SK-N-DZ (cell line): ENCODE measurements at regions not wholly inside any gene's neighbourhood (a gene's known extent, or its start where the extent isn't known, plus 50 kb on each side); places are given as distances from the start of the nearest gene placed in this dataset.
"Not testable (repeated sequence)": the region's sequence is repeated elsewhere in the genome, so short reads cannot be mapped to it uniquely, and the experiment has no call there.

Experiments used
- DNase-seq: peaks from one replicate; pipeline ENCODE4 v3.0.0-alpha.2; 2015; ENCODE audit warnings: low spot score

DNA sequence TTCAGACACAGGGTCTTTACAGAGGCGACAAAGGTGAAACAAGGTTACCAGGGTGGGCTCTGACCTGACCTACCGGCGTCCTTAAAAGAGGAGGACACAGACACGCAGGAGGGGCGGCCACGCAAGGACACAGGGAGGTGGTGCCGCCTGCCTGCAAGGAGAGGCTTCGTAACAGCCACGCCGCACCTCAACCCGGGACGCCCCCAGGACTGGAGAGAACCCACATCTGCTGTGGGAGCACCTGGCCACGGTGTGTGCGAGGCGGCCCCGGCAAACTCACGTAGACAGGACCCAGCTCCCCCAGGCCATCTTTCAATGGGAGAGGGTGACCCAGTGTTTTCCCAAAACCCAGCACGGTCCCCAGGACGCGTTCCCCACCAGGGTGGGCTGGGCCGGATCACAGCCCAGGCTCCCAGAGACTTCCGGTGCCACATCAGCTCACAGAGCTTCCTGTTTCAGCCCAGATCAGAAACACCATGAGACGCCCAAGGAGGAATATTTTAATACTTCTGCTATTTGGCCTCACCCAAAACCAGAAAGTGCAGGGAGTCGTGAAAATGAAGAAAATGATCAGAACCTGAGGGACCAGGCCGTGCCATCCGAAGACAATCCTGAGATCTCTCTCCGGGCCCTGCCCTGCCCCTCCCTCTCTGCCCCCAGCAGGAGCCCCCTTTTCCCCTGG lies 5417.4 kb upstream of the TPTE start:
- not testable (repeated sequence) for DNase-seq

DNA sequence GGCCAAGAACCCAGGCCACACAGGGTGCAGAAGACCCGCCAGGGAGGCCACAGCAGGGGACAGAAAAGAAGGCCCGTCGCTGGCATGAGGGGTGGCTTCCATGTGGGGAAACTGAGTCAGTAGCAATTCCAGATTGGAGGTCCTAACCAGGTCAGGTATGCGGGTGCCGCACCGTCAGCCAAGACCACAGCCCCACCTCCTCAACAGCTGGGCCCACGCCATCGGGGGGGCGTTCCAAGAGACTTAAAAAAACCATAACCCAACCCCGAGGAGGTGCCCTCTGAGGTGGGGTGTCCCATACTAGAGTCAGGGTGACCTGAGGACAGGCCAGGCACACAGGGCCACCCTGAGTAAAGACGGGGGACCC lies 5416.8 kb upstream of the TPTE start:
- not testable (repeated sequence) for DNase-seq

DNA sequence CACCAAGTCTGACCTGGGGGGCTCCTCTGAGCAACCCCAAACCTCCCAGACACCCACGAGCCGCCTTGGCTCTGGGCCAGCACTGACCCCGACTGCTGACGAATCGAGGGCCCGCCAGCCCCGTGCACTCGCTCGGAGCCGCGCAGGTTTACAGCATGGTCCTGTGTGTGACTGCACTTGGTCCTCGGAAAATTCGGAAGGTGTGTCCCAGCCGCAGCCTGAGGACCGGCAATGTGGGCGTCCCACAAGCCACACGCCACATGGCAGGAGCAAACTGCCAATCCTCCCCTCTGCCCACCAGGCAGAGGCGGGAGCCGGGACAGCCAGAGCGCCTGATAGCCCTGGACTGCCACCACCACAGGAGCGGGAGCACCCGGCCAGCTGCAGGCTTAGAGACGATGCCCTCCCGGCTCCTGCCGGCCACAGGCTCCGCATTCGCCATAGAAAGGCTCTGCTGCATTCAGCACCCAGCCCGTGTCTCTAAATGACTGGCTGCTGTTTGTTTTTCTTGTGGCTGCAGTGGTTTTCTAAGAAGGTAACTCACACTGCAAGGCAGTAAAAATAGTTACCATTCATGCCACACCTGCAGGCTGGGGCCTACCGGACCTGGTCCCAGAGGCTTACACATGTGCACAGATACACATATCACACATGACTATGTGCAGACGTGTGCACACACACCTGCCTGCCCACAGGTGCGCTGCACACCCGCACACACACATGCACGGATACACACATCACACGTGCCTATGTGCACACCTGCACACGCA lies 5415.3 kb upstream of the TPTE start:
- not testable (repeated sequence) for DNase-seq

DNA sequence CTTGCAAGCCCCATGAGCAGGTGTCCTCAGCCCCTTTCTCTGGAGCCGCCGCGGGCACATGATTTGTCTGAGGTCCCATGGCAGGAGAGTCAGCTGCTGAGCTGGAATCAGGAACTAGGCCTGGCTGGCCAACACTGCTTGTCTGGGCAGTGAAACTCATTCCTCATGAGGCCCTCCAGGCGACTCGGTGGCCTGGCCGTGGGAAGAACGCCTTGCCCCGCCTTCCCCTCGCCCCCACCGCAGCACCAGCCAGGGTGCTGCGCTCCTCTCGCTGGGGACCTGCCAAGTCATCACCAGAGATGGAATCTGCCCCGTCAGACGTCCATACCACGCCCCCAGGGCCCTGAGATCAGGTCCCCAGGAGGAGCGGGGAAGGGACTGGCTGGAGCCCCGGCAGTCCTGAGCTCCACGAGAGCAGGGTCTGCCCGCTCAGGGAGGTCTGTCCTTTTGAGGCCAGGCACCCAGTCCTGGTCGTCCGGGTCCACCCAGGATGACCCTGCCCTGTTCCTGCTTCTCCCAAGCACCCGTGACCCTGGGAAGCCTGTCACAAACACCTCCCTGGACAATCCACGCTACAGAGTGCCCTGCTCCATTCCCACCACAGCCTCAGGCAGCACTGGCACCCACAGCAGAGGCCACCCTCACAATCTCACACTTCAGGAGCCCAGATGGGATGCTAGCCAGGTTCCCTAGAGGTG lies 5414.5 kb upstream of the TPTE start:
- DNase-seq = not testable (repeated sequence)

DNA sequence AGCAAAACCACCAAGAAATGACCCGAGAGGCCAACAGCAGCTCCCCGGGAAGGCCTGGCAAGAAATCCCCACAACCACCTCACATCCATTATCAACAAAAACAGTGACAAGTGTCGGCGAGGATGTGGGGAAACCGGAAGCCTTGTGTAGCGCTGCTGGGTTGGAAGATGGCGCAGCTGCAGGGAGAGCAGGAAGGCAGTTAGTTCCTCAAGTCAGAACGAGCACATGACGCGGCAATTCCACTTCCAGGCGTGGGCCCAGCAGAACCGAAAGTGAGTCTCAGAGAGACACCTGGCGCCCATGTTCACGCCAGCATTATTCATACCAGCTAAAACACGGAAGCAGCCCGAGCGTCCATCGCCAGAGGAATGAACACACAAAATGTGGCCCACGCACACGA lies 5413.7 kb upstream of the TPTE start:
- DNase-seq = not testable (repeated sequence)

DNA sequence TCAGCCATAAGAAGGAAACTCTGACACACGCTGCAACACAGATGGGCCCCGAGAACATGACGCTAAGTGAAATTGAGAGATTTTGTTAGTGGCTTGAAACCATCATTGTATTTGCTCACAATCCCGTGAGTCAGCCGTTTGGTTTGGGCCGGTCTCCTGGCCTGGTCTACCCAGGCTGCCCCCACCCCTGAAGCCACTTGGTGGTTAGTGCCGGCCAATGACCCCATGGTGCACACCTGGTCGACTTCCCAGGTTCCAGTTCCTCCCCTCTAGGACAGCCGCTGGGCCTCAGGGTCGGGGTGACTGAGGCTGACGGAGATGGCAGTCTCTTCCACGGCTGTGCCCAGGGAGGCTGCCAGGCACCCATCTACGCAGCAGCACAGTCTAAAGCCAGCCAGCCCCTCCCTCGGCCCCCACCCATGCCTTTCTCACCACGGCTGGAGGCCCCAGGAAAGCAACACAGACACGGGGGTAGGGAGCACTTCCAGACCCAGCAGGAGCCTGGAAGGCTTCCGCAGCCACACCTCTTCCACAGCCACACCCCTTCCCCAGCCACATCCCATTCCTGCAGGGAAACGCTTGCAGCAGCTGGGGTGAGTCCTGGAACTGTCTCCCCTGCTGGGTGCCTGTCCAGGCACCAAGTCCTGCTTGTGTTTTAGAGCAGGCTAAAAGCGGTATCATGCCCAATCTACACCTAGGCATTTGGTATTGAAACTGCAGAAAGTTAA lies 5413.2 kb upstream of the TPTE start:
- DNase-seq = not testable (repeated sequence)

DNA sequence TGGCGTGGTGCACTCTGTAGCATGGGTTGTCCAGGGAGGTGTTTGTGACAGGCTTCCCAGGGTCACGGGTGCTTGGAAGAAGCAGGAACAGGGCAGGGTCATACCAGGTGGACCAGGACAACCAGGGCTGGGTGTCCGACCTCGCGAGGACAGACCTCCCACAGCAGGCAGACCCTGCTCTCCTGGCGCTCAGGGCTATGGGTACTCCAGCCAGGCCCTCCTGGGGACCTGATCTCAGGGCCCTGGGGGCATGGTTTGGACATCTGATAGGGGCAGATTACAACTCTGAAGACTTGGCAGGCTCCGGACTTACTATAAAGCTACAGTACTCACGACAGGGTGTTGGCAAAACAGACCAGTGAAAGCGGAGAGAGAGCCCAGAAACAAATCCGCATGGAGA lies 5410.2 kb upstream of the TPTE start:
- not testable (repeated sequence) for DNase-seq

DNA sequence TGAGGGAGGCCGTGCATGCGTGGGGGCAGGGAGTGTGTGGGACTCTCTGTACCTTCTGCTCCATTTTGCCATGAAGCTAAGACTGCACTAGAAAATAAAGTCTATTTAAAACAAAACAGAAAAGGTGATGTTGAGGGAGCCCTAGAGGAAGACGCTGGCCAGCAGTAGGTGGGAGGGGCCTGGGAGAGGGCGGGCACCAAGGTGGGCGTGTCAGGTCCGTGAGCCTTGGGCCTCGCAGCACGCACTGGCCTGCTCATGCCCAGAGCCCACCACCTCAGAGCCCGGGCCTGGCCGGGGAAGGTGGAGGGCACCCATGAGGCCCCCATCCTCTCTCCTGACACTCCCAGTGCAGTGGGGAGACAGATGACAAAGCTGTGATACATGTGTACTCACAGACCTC lies 5408.3 kb upstream of the TPTE start:
- not testable (repeated sequence) for DNase-seq

DNA sequence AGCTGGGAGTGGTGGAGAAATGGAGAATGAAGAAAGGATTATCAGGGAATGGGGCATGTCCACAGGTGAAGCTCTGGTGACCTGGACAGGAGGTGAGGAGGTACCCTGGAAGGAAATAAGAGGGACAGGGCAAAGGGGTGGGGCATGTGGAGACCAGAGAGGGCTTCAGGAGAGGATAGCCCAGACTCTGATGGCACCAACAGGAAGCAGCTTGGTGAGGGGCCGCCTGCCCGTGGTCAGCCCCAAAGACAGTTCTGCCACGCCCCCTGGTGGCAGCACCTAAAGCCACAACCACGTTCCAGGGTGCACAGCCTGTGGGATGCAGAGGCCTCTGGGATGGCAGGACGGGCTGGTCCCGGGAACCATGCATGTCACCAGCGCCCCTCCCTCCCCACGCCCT lies 5406.9 kb upstream of the TPTE start:
- not testable (repeated sequence) for DNase-seq

DNA sequence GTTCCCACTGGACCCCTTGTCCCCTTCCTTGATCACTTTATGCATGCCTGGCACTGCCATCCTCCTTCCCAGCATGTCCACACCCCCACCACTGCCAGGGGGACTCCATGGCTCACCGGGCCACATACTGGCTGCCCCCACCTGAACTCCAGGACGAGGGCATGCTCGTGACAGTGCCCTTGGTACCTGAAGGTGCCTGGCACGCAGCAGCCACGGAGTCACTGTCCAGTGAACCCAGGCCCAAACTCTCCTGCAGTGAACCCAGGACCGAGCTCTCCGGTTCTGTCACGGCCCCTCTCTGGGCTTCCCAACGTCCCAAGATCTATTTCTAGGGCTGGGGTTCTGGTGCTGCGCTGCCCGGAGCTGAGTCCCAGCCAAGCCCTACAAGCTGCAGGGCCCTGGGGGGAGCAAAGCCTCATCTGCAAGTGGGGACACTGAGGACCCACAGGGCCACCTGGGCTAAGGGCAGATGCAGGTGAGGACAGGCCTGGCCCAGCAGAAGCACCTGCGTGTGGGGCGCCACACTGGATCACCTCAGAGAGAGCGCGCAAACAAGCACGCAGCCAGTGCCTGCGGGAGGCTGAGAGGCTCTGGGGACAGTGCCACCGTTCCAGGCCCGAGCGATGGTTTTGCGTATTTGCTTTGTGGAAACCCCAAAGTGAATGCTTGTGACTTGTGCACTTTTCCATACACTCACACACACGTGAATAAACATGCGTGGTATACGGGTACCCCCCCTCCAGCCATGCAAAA lies 5406.3 kb upstream of the TPTE start:
- not testable (repeated sequence) for DNase-seq

DNA sequence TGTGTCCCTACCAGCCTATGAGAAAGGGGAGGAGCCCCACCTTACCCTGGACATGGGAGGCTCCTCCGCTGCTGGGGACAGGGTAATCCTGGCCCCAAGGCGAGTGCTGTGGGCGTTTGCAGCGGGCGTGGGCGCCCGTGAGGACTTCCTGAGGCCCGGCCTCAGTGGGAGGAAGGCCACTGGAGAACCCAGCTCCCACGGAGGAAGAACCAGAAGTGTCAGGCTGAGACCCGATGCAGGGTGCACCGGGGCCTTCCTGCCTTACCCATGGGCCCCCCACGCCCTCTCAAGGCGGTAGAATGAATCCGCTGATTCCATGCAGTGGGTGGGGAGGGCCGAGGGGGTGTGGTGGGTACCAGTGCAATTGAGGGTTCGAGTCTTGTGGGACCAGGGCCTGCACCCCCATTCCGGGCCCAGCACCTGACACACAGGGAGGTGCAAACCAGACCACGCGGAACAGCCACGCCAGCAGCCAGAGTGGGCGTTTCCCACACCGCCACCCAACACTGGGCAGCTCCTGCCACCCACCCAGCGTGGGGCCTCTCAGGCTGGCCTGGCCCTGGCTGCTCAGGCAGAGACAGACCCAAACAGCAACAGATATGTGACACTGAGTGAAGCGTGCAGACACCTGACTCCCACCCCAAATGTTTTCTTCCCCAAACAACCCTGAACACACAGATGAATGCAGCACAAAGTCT lies 5405.6 kb upstream of the TPTE start:
- DNase-seq = not testable (repeated sequence)

DNA sequence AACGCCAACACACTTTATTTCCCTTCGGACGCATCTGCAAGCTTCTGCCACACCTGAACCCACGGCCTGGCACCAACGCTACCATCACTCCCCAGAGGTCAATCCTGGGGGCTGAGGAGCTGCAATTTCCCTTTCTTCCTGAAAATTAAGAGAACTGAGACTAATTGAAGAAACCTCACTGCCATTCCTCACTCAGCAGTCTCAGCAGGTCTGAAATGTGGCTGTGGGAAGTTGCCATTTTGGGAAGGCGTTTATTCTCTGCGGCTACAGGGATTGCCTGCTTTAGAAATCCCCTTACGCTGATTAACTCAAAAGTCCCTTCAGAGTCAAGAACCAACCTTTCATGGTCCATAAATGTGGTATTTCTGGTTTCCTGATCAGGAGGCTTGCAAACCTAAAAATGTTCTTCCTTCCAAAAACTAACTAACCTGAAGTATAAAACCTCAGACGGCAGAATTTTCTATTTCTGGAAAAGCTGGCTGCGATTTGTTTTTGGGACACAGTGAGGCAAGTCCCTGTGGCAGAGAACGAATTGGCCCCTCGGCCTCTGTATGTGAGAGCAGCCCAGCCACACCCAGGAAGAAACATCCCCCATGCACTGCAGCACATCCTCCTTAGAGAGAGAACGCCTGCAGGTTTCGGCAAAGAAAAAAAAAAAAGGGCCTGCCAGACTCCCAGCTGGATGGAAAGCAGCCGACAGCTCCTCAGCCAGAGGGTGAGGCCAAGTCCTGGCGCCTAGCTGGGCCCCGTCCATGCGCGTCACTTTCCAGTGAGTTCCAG lies 5404.8 kb upstream of the TPTE start:
- not testable (repeated sequence) for DNase-seq

DNA sequence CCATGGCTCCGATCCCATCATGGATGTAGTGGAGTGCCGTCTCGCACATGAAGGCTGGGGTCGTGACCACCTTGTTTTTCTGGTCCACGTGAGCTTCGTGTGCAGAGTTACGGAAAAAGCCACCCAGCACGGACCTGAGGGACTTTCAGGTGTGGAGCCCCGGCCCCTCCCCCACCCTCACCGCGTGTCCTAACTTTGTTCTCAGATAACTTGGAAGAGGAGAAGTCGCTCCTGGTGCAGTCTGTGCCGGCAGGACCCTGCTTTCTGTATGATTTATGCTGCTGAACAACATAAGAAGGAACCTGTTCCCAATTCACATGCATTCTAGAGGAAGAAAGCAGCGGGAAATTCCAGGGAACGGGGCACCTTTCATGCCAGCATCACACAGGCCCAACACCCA lies 5404.2 kb upstream of the TPTE start:
- DNase-seq = not testable (repeated sequence)

DNA sequence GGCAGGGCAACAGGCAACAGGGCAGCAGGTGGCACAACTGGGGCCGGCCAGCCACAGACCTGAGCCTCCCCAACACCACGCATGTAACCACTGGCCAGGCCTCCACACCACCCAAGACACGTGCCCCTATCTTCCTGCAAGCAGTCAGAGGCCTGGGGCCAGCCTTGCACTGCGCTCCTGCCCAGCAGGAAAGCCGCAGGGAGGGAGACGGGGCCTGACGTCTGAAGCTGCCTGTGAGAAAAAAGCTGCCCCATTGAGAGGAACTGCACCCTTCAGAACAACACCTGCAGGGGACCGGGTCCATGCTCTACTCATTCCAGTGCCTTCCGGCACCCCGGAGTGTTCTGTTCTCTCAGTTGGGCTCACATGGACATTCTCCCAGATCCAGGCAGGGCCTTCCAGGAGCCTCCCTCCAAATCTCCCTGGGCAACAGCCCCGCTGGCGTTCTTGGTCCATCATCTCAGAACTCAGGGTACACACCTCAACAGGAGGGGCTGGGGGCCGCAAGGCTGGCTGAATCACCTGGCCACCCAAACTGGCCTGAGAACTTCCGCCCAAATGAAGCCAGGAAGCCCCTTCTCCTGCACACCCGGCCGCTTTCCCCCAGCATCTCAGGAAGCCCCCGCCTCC lies 5403.6 kb upstream of the TPTE start:
- DNase-seq = not testable (repeated sequence)

DNA sequence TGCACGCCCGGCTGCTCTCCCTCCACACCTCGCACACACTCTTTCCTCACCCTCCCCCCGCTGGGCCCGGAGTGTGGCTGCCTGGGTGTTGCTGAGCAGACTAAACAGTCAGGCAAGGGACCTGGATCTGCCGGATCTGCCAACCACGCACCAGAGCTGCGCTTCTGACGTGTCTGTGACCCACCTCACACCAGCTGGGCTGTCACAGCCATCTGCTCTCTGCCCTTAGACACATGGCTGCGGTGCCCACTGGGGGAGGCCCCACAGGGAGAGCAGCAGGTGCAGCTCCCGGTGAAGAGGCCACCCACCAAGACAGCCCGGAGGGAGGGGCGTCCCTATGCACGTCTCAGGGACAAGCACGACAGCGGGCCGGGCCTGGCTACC lies 5403.1 kb upstream of the TPTE start:
- not testable (repeated sequence) for DNase-seq

DNA sequence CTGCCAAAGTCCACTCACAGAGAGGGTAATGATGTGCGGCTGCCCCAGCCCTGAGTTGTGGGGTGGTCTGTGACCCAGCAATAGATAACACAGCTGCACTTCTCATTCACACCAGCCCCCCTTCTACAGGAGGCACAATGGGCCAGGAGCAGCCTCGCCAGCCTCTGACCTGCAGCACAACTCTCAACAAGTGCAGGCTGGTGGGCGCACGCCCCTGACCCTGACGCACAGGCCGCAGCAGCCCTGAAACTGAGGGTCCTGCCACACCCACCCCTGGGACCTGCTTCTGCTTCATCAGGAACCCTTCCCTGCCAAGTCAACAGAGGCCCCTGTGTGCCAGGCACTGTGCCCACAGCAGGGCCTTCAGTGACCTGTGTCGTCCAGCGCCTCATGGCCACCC lies 5402.2 kb upstream of the TPTE start:
- not testable (repeated sequence) for DNase-seq

DNA sequence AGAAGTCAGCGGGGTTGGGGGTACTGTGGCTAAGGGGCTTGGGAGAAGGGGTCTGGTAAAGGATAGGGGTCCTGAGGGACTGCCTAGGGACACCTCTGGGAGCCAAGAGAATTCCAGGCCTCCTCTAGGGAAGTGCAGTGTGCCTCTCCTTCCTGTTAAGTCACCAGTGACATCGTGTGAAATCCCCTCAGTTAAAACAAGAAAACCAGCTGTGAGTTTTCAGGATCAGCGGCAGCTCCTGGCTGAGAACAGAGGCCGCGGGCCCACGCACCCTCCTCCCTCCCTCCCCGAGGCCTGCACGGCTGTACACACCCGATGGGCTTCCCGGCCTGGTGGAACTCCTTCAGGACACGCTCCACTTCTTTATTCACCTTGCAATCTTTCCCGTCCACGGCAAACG lies 5400.0 kb upstream of the TPTE start:
- DNase-seq = not testable (repeated sequence)

DNA sequence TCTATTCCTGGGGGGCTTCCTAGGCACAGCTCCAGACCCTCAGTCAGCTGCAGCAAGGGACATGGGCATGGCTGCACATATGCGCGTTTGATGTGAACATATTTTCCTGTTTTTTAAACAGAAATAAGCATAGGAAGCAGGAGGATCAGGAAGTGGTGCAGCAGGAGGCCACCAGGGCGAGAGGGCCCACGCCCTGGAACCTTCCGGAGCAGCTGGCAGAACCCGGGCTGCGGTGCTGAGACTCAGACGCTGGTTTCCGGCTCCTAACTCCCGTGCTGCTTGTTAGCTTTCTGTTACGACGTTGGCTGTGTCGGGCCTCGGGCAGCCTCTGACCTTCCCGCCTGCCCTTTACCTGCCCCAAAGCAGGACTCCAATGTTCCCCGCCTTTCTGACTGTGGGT lies 5399.5 kb upstream of the TPTE start:
- not testable (repeated sequence) for DNase-seq

DNA sequence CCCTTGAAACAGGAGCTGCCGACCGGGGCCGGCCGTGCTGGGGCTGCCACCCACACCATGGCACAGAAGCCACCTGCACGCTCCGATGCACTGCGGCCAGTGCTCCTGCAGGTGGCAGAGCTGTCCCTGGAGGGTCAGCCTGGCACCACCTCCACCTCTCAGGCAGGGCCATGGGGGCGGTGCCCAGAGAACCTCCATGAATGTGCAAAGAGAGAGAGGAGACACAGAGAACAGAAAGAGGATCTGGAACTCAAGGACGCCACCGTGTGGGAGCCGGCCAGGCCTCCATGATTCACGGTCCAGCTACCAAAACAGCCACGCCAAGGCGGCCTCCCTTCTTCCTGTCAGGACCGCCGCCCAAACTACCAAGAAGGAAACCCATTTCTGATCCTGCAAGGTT lies 5397.7 kb upstream of the TPTE start:
- DNase-seq = not testable (repeated sequence)
